ENCODE measurements at regions not wholly inside any gene's neighbourhood (a gene's known extent, or its start where the extent isn't known, plus 50 kb on each side); places are given as distances from the start of the nearest gene placed in this dataset.

GRCh38 chr5:125348221-125348692, 601.8 kb upstream of the ZNF608 start:
- TF ChIP-seq CTCF (IDR thresholded peaks at IDR 0.05) (no peak), POLR2A (IDR thresholded peaks at IDR 0.05) (no peak)
